NT2/D1 (cell line): ENCODE measurements at regions not wholly inside any gene's neighbourhood (a gene's known extent, or its start where the extent isn't known, plus 50 kb on each side); places are given as distances from the start of the nearest gene placed in this dataset.

Source experiments
- SUZ12 ChIP-seq: IDR thresholded peaks from 2 replicates; pipeline ENCODE4 v1.6.1; 2011; ENCODE audit not compliant: insufficient read length, insufficient read depth; ENCODE audit errors: extremely low read depth
- YY1 ChIP-seq: IDR thresholded peaks from 2 replicates; pipeline ENCODE4 v1.6.1; 2011; ENCODE audit not compliant: insufficient read length, insufficient read depth
- ZNF274 ChIP-seq: IDR thresholded peaks from 2 replicates; pipeline ENCODE4 v1.6.1; 2011; ENCODE audit warnings: mild to moderate bottlenecking, low read depth, low read length

- TF ChIP-seq YY1 (no peak), SUZ12 (no peak), ZNF274 (no peak)
Observed at GRCh38 chr4:59704616-59705015, 1495.5 kb upstream of the ADGRL3 start.
